ENCODE measurements at regions not wholly inside any gene's neighbourhood (a gene's known extent, or its start where the extent isn't known, plus 50 kb on each side); places are given as distances from the start of the nearest gene placed in this dataset.

- DNase-seq (ENCODE audit: insufficient read length) (no peak), FAIRE-seq (no peak)
- TF ChIP-seq TAF1 (IDR thresholded peaks at IDR 0.05; ENCODE audit: borderline replicate concordance, low read depth, low read length) (no peak), POLR2AphosphoS5 (IDR thresholded peaks at IDR 0.05; ENCODE audit: low read depth, low read length) (no peak), POLR2A (IDR thresholded peaks at IDR 0.05; ENCODE audit: low read depth, low read length) (no peak)
Observed at GRCh38 chr7:25279705-25280104, 51.4 kb upstream of the NPVF start.

- no peak for TF ChIP-seq POLR2A (IDR thresholded peaks at IDR 0.05; ENCODE audit: low read depth, low read length)
- TF ChIP-seq TAF1 (IDR thresholded peaks at IDR 0.05; ENCODE audit: borderline replicate concordance, low read depth, low read length) = no peak
- no peak for TF ChIP-seq POLR2AphosphoS5 (IDR thresholded peaks at IDR 0.05; ENCODE audit: low read depth, low read length)
- DNase-seq (ENCODE audit: insufficient read length) (no peak), FAIRE-seq (no peak)
Observed at GRCh38 chr7:25280181-25280580, 51.9 kb upstream of the NPVF start.

- DNase-seq (ENCODE audit: insufficient read length) = no peak
- no peak for FAIRE-seq
Observed at GRCh38 chr7:25282194-25282593, 53.9 kb upstream of the NPVF start.

GRCh38 chr7:25286756-25287155, 58.5 kb upstream of the NPVF start:
- DNase-seq (ENCODE audit: insufficient read length) (no peak), FAIRE-seq (no peak)
- no peak for TF ChIP-seq POLR2AphosphoS5 (IDR thresholded peaks at IDR 0.05; ENCODE audit: low read depth, low read length)
- no peak for TF ChIP-seq TAF1 (IDR thresholded peaks at IDR 0.05; ENCODE audit: borderline replicate concordance, low read depth, low read length)
- no peak for TF ChIP-seq POLR2A (IDR thresholded peaks at IDR 0.05; ENCODE audit: low read depth, low read length)

More at GRCh38 chr7:25282194-25282593, 53.9 kb upstream of the NPVF start:
- no peak for TF ChIP-seq POLR2AphosphoS5 (IDR thresholded peaks at IDR 0.05; ENCODE audit: low read depth, low read length)
- TF ChIP-seq POLR2A (IDR thresholded peaks at IDR 0.05; ENCODE audit: low read depth, low read length) = no peak
- no peak for TF ChIP-seq TAF1 (IDR thresholded peaks at IDR 0.05; ENCODE audit: borderline replicate concordance, low read depth, low read length)

DNA sequence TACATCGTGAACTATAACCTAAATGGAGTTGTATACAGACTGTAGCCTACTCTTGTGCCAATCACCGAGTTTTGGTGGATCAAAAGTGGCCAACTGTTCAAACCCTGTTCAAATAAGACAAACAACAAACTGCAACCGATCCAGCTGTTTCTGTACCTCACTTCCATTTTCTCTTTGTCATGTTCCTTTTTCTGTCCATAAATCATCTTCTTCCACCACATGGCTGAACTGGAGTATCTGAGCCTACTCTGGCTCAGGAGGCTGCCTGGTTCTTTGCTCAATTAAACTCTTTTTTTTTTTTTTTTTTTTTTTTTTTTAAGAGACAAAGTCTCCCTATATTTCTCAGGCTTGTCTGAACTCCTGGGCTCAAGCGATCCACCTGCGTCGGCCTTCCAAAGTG, 59.0 kb upstream of the NPVF start:
- no peak for FAIRE-seq
- no peak for DNase-seq (ENCODE audit: insufficient read length)
- TF ChIP-seq POLR2A (IDR thresholded peaks at IDR 0.05; ENCODE audit: low read depth, low read length) = no peak
- TF ChIP-seq TAF1 (IDR thresholded peaks at IDR 0.05; ENCODE audit: borderline replicate concordance, low read depth, low read length) = no peak
- TF ChIP-seq POLR2AphosphoS5 (IDR thresholded peaks at IDR 0.05; ENCODE audit: low read depth, low read length) = no peak

GRCh38 chr7:25288556-25289307, 60.4 kb upstream of the NPVF start:
- DNase-seq (ENCODE audit: insufficient read length) (no peak), FAIRE-seq (no peak)
- TF ChIP-seq POLR2A (IDR thresholded peaks at IDR 0.05; ENCODE audit: low read depth, low read length) (no peak), POLR2AphosphoS5 (IDR thresholded peaks at IDR 0.05; ENCODE audit: low read depth, low read length) (no peak), TAF1 (IDR thresholded peaks at IDR 0.05; ENCODE audit: borderline replicate concordance, low read depth, low read length) (no peak)

DNA sequence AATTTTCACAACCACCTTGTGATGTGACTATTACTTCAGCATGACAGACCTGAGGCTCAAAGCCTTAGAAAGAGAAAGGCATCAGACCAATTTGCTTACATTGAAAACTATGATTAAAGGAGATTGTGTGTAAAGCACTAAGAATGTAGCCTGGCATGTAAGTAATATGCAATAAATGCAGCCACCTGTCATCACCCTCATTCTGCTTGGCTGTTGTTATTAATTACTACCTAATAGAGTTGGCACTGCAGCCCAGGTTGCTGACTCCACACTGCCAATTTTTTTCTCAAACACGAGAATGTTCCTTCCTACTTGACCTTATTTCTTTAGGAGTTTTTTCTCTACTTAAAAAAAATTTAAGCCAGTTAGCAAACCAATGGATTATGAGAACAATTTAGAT, 61.2 kb upstream of the NPVF start:
- no peak for FAIRE-seq

DNA sequence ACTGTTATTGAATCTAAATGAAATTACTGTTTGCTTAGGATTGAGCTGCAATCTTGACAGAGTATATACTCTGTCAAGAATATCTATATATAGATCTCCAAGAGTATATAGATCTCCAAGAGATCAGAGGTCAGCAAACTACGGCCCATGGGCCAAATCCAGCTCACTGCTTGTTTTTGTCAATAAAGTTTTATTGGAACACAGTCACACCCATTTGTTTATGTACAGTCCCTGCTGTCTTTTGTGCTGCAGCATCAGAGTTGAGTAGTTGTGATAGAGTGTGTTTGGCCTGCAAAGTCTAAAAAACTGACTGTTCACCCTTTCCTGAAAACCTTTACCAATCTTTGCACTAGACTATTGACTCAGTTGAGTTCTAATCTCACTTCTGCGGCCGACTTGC, 66.3 kb upstream of the NPVF start:
- DNase-seq (ENCODE audit: insufficient read length) (no peak), FAIRE-seq (no peak)
- TF ChIP-seq POLR2A (IDR thresholded peaks at IDR 0.05; ENCODE audit: low read depth, low read length) (no peak), TAF1 (IDR thresholded peaks at IDR 0.05; ENCODE audit: borderline replicate concordance, low read depth, low read length) (no peak), POLR2AphosphoS5 (IDR thresholded peaks at IDR 0.05; ENCODE audit: low read depth, low read length) (no peak)

More for the DNA sequence above, 61.2 kb upstream of the NPVF start:
- TF ChIP-seq POLR2A (IDR thresholded peaks at IDR 0.05; ENCODE audit: low read depth, low read length) = no peak
- DNase-seq (ENCODE audit: insufficient read length) = no peak

GRCh38 chr7:25295387-25295786, 67.1 kb upstream of the NPVF start:
- no peak for FAIRE-seq
- TF ChIP-seq POLR2A (IDR thresholded peaks at IDR 0.05; ENCODE audit: low read depth, low read length) = no peak
- TF ChIP-seq TAF1 (IDR thresholded peaks at IDR 0.05; ENCODE audit: borderline replicate concordance, low read depth, low read length) = no peak
- no peak for TF ChIP-seq POLR2AphosphoS5 (IDR thresholded peaks at IDR 0.05; ENCODE audit: low read depth, low read length)
- DNase-seq (ENCODE audit: insufficient read length) = no peak

- FAIRE-seq = no peak
- DNase-seq (ENCODE audit: insufficient read length) = no peak
- TF ChIP-seq POLR2AphosphoS5 (IDR thresholded peaks at IDR 0.05; ENCODE audit: low read depth, low read length) (no peak), TAF1 (IDR thresholded peaks at IDR 0.05; ENCODE audit: borderline replicate concordance, low read depth, low read length) (no peak), POLR2A (IDR thresholded peaks at IDR 0.05; ENCODE audit: low read depth, low read length) (no peak)
Observed at GRCh38 chr7:25296086-25296485, 67.8 kb upstream of the NPVF start.

DNA sequence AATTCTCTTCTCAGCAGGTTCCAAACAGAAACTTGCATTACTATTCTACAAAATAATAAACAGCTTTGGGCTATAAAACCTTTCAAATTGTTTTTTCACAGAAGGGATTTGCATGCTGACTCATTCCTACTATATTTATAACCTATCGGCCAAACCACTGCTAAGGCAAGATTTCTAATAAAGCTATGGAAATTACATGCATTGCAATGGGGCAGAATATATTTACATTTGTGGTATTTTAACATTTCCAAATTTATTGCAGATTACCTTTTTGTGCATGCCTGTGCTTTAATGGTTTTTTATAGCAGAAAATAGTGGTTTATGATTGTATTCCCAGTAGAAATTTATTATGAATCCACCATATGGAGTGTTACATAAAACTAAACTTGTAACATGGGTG, 69.0 kb upstream of the NPVF start:
- no peak for TF ChIP-seq POLR2AphosphoS5 (IDR thresholded peaks at IDR 0.05; ENCODE audit: low read depth, low read length)
- no peak for TF ChIP-seq TAF1 (IDR thresholded peaks at IDR 0.05; ENCODE audit: borderline replicate concordance, low read depth, low read length)
- TF ChIP-seq POLR2A (IDR thresholded peaks at IDR 0.05; ENCODE audit: low read depth, low read length) = no peak
- no peak for DNase-seq (ENCODE audit: insufficient read length)
- FAIRE-seq = no peak

- FAIRE-seq (no peak), DNase-seq (ENCODE audit: insufficient read length) (no peak)
- TF ChIP-seq POLR2A (IDR thresholded peaks at IDR 0.05; ENCODE audit: low read depth, low read length) (no peak), TAF1 (IDR thresholded peaks at IDR 0.05; ENCODE audit: borderline replicate concordance, low read depth, low read length) (no peak), POLR2AphosphoS5 (IDR thresholded peaks at IDR 0.05; ENCODE audit: low read depth, low read length) (no peak)
Observed at GRCh38 chr7:25303281-25304181, 75.2 kb upstream of the NPVF start.
